ENCODE measurements at regions not wholly inside any gene's neighbourhood (a gene's known extent, or its start where the extent isn't known, plus 50 kb on each side); places are given as distances from the start of the nearest gene placed in this dataset.

DNA sequence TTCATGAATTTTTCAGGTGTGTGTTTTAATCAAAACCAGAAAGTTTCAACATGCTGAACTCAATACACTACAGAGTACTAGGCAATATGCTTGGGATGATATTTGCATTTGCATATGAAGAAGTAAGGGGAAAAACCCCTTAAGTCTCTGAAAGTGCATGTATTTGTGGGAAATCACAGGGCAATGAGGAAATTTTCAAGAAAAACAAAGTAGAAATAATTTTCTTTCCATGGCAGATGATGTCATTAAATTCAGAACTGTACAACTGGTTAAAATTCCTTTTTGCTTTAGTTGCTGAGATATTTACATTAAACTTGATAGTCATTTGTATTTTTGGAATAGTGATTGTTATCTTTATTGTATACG is 294.0 kb upstream of the TBC1D5 start:
- no peak for DNase-seq

DNA sequence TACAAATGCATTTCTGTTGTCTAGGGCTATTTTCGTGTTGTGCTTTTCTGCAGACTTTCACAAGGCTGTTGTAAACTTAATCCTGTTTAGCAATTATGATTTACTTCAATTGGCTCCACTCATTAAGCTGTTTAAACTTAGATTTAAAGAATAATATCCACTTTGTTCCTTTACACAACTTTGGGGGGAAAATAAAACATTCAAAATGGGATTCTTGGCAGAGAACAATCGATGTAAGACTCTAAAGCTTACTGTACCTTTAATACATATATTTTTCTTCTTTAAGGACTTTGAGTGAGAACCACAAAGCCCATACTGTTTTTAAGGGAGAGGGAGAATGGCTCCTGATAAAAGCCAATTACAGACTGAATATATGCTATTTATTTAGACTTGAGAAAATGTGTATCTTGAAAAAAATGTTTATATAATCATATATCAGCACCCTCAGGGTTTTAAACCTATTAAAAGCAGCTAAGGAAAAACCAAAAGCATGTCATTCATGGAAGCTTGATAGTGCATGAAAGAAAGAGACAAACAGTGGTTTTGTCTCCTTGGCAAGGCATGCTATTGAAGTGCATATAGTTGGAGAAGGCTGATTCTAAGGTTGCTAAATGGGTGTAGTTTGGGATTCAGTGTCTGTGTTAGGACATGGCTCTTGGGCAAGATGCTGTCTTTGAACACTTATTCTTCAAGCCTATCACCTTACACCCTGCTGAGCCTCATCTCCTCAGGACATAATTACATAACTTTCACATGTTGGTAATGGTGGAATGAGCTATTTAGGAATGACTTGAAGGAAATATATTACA is 293.4 kb upstream of the TBC1D5 start:
- DNase-seq, result no peak

- no peak for DNase-seq
These were observed 291.2 kb upstream of the TBC1D5 start for GRCh38 chr3:18033581-18034108.

DNA sequence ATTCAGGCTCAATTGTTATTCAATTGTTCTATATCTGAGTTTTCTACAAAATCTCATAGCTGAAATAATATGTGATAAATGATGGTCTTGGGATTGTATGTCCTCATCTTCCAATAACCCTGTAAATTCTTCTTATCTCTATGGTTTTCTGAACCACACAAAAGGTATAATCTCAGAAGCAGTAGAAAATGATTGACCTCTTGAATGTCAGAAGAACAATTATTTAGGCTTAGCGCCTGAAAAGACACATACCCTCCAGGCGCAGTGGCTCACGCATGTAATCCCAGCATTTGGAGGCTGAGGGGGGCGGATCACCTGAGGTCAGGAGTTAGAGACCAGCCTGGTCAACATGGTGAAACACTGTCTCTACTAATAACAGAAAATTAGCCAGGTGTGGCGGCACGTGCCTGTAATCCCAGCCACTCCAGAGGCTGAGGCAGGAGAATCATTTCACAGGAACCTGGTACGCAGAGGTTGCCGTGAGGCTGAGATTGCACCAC is 288.0 kb upstream of the TBC1D5 start:
- no peak for DNase-seq

GRCh38 chr3:18027161-18027939 is 284.9 kb upstream of the TBC1D5 start:
- DNase-seq, result no peak

GRCh38 chr3:18024715-18025114 is 282.3 kb upstream of the TBC1D5 start:
- no peak for DNase-seq

- no peak for DNase-seq
These were observed 276.7 kb upstream of the TBC1D5 start for GRCh38 chr3:18019161-18019495.

DNA sequence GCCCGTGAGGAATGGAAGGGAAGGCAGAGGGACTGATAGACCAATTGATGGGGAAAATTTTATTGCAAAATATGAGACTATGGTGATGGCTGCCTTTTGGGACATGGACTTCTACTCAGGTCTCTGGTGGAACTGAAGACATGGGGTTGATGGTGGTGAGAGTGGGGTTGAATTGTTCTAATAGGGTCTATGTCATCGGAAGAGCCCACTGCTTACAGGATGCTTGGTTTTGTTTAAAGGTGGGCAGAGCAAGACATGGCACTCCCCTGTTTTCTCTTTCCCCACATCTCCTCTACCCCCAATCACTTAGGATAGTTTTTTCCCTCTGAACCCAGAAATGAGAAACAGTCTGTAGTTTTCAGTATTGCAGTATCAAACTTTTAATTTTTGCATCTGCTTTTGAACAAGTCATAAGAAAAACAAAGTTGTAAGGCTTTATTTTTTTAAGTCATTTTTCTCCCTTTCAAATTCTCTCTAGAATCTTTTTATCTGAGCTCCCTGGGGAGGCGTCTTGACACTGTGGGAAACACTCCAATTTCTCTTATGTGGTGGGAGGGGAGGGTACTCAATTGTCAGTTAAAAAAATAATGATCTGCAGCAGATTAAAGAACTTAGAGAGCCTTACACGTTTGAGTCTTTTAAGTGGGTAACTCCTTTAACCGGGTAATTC is 276.2 kb upstream of the TBC1D5 start:
- DNase-seq, result no peak

DNA sequence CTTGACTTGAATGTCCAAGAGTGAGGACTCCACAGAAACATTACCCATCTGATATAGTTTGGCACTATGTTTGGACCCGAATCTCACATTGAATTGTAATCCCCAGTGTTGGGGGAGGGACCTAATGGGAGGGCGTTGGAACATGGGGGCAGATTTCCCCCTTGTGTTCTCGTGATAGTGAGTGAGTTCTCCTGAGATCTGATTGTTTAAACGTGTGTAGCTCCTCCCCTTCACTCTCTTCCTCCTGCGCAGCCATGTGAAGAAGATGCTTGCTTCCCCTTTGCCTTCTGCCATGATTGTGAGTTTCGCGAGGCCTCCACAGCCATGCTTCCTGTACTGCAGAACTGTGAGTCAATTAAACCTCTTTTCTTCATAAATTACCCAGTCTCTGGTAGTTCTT is 273.9 kb upstream of the TBC1D5 start:
- no peak for DNase-seq

DNA sequence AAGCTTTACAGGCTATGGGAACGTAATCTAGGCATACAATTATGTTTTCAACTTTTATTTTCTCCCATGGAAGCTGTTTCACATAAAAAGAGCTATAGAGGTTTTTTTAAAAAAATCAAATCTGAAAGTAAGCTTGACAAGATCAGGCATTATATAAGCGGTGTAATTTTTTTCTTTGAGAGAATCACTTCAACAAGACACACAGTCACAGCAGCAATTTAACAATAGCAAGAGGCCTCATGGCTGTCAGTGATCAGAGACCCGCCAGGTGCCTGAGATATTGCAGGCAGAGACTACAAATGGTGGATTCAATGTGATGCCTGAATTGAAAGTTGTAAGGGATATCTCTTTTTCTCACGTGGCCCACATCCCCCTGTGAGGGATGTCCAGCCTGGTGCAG is 270.5 kb upstream of the TBC1D5 start:
- DNase-seq, result no peak

DNA sequence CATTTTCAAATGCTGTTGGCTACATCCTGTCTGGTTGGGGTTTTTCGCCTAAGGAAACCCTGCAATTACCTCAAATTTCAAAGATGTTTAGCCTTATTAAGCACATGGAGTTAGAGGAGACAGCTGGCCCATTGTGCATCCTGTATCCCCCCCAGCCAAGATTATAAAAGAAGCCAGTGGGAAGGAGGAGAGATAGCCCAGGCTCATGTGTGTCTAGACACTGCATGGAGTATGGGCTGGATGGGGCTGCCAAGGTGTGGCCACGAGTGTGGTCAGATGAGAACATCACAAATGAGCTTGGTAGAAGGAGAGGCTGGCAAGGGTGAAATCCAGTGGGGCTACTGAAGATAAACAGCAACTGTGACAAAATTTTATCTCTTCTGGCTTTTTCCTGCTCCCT is 270.0 kb upstream of the TBC1D5 start:
- no peak for DNase-seq

DNA sequence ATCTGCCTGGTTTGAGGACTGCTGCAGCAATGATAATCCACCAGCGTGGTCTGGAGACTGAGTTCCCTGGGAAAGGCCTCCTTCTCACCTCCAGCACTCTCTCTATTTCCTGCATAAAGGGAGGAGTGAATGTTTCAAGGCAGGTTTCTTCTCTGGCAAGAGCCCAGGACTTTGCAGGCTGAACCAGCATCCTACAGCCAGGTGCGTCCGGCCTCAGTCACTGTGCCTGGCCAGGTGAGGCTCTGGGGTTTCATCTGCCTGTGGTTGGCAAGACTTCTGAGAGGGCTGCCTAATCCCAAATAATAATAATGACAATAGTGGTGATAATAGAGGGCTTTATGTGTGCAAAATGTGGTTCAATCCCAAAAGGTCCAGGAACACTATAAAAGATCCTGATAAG is 269.0 kb upstream of the TBC1D5 start:
- DNase-seq, result no peak

- DNase-seq, result no peak
These were observed 267.6 kb upstream of the TBC1D5 start for GRCh38 chr3:18010001-18010400.

GRCh38 chr3:18008706-18009368 is 266.4 kb upstream of the TBC1D5 start:
- no peak for DNase-seq

DNA sequence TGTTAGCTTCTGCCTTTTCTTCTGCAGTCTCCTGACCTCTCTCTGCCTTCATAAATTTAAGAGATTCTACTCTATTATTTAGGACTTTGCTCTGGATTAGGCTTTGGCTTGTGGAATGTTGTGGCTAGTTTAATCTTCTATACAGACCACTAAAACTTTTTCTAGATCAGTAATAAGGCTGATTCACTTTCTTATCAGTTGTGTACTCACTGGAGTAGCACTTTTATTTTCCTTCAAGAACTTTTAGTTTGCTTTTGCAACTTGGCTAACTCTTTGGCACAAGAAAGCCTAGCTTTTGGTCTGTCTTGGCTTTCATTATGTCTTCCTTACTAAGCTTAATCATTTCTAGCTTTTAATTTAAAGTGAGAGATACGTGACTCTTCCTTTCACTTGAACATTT is 265.5 kb upstream of the TBC1D5 start:
- DNase-seq, result no peak

DNA sequence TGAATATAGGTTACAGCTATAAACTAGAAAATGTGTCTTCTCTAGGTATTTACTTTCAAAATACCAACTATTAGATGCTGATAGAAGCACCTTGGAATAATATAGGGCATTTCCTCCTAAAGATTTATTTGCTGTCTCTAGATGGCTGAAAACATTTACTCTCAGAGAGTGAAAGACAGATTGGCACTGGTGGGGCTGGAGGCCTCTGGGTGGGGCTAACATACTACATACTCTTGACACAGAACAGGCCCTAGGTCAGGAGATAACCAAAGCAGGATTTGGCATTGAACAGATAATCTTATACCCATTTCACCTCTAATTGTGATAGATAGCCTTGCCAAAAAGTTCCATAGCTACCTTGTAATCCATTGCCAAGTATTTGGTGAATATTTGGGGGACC is 253.3 kb upstream of the TBC1D5 start:
- DNase-seq, result no peak

- no peak for DNase-seq
These were observed 251.7 kb upstream of the TBC1D5 start for GRCh38 chr3:17994167-17994566.

- no peak for DNase-seq
These were observed 248.0 kb upstream of the TBC1D5 start for GRCh38 chr3:17990390-17990789.

DNA sequence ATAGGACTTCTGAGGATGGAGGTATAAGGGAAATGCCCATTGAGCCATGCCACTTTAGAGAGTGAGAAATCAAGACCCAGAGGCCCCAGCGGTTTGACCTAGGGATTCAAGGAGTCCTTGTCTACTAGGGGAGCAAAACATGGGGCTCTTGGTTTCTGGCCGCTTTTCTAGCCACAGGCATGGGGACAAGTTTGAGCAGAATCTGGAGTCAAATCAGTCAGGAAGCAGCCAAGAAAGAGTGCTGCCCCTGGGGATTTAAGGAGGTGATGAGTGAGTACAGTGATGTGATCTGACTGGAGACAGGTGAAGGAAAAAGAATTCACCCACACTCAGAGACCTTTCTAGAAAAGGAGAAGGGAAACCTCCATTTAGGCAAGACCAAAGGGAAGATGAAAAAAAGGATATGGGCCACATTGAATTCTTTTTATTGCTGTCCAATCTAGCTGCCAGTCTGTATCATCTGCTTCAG is 244.0 kb upstream of the TBC1D5 start:
- no peak for DNase-seq

- no peak for DNase-seq
These were observed 243.4 kb upstream of the TBC1D5 start for GRCh38 chr3:17985658-17986347.

GRCh38 chr3:17983106-17983505 is 240.7 kb upstream of the TBC1D5 start:
- DNase-seq, result no peak

Measured in suppressor macrophage (primary cell).